A673 (cell line): ENCODE measurements at regions not wholly inside any gene's neighbourhood (a gene's known extent, or its start where the extent isn't known, plus 50 kb on each side); places are given as distances from the start of the nearest gene placed in this dataset.

Experiments
- CTCF ChIP-seq: fragments of 300-800, 200-600 bp; sonication (generic); conservative IDR thresholded peaks from 2 replicates; pipeline ENCODE4 v1.5.1; 2017; ENCODE audit warnings: low read depth, mild to moderate bottlenecking, antibody characterized with exemption, low read length, moderate library complexity, mixed read lengths
- EZH2 ChIP-seq: fragments of 200-600 bp; sonication (generic); IDR thresholded peaks from 2 replicates; pipeline ENCODE4 v1.6.1; 2017; ENCODE audit warnings: borderline replicate concordance, low read depth, mild to moderate bottlenecking, mixed read lengths, antibody characterized with exemption, low read length; ENCODE audit not compliant: poor library complexity, severe bottlenecking

- TF ChIP-seq CTCF (no peak), EZH2 (no peak)
These were observed 72.8 kb upstream of the IQSEC1 start for GRCh38 chr3:13145826-13146642.
